Parathyroid adenoma (tissue), 2 donors: ENCODE measurements at regions not wholly inside any gene's neighbourhood (a gene's known extent, or its start where the extent isn't known, plus 50 kb on each side); places are given as distances from the start of the nearest gene placed in this dataset.

ENCODE experiments used
- H2AFZ ChIP-seq: fragments of 300-600 bp; sonication (generic); one replicate; pipeline ENCODE4 v1.7.0; 2017; ENCODE audit warnings: antibody characterized with exemption, mild to moderate bottlenecking
- H3K27ac ChIP-seq: fragments of 300-600 bp; sonication (generic); one replicate; pipeline ENCODE4 v1.7.0; 2017
- H3K27me3 ChIP-seq: fragments of 300-600 bp; sonication (generic); one replicate; pipeline ENCODE4 v1.7.0; 2017; ENCODE audit warnings: low read length; ENCODE audit not compliant: control insufficient read depth, insufficient read depth
- H3K36me3 ChIP-seq: fragments of 300-600 bp; sonication (generic); one replicate; pipeline ENCODE4 v1.7.0; 2017; ENCODE audit warnings: low read length; ENCODE audit not compliant: control insufficient read depth, insufficient read depth
- H3K4me1 ChIP-seq: fragments of 300-600 bp; sonication (generic); one replicate; pipeline ENCODE4 v1.7.0; 2017; ENCODE audit warnings: control low read depth
- H3K4me2 ChIP-seq: fragments of 300-600 bp; sonication (generic); one replicate; pipeline ENCODE4 v1.7.0; 2017; ENCODE audit warnings: low read length
- H3K4me3 ChIP-seq: fragments of 300-600 bp; sonication (generic); one replicate; pipeline ENCODE4 v1.7.0; 2017; ENCODE audit warnings: low read depth, low read length
- H3K79me2 ChIP-seq: fragments of 300-600 bp; sonication (generic); one replicate; pipeline ENCODE4 v1.7.0; 2017; ENCODE audit warnings: control low read depth
- H3K9ac ChIP-seq: fragments of 300-600 bp; sonication (generic); one replicate; pipeline ENCODE4 v1.7.0; 2017; ENCODE audit warnings: mild to moderate bottlenecking
- H3K9me3 ChIP-seq: fragments of 300-600 bp; sonication (generic); one replicate; pipeline ENCODE4 v1.7.0; 2017; ENCODE audit warnings: low read length; ENCODE audit not compliant: control insufficient read depth
- TF ChIP-seq, protein P1 (sequence below): fragments of 300-600 bp; sonication (generic); IDR thresholded peaks from one replicate; pipeline ENCODE4 v1.7.0; 2017; ENCODE audit warnings: antibody characterized with exemption, mild to moderate bottlenecking
- donor health status: primary hyperparathyroidism.

DNA sequence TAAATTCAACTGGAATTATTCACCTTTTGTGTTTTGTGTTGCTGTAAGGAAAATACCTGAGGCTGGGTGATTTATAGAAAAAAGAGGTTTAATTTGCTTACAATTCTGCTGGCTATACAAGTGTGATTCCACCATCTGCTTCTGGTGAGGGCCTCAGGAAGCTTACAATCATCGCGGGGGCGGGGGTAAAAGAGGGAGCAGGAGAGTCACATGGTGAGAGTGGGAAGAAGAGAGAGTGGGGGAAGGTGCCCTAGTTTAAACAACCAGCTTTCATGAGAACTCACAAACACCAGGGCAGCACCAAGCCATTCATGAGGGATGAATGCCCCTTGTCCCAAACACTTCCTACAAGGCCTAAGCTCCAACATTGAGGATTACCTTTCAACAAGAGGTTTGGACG lies 760.7 kb upstream of the PCDH9 start:
- TF ChIP-seq, protein P1, sequence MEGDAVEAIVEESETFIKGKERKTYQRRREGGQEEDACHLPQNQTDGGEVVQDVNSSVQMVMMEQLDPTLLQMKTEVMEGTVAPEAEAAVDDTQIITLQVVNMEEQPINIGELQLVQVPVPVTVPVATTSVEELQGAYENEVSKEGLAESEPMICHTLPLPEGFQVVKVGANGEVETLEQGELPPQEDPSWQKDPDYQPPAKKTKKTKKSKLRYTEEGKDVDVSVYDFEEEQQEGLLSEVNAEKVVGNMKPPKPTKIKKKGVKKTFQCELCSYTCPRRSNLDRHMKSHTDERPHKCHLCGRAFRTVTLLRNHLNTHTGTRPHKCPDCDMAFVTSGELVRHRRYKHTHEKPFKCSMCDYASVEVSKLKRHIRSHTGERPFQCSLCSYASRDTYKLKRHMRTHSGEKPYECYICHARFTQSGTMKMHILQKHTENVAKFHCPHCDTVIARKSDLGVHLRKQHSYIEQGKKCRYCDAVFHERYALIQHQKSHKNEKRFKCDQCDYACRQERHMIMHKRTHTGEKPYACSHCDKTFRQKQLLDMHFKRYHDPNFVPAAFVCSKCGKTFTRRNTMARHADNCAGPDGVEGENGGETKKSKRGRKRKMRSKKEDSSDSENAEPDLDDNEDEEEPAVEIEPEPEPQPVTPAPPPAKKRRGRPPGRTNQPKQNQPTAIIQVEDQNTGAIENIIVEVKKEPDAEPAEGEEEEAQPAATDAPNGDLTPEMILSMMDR, result no peak
- no peaks in the 10 kb centered on the region for H3K27me3 ChIP-seq
- no peaks in the 10 kb centered on the region for H3K36me3 ChIP-seq
- no peaks in the 10 kb centered on the region for H3K9me3 ChIP-seq
- no peak overlapping the region for H3K4me2 ChIP-seq
- H3K4me1 ChIP-seq, result no peaks in the 10 kb centered on the region
- no peak overlapping the region for H3K4me3 ChIP-seq
- H3K27ac ChIP-seq, result no peak overlapping the region
- no peak overlapping the region for H2AFZ ChIP-seq
- no peak overlapping the region for H3K9ac ChIP-seq
- no peaks in the 10 kb centered on the region for H3K79me2 ChIP-seq

DNA sequence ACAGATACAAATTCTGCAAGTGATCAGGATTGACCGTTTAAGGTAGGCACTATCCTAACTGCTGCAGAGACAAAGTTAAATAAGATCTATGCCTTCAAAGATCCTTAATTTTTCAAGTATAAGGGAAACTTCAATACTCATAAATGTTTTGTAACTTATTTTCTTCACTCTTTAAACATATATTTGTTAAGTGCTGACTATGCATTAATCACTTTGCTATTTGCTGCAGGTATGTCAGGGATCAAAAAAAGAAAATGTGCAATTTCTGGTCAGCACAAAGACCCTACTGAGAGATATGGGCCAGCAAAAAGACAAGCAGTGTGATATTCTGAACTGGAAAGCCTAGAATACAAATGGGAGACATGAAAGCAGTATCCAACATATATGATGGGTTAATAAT lies 756.1 kb upstream of the PCDH9 start:
- Histone ChIP-seq H3K36me3 (no peaks in the 10 kb centered on the region), H3K9ac (no peak overlapping the region), H3K4me1 (no peaks in the 10 kb centered on the region), H3K4me3 (no peak overlapping the region), H3K4me2 (no peak overlapping the region), H3K9me3 (no peaks in the 10 kb centered on the region), H3K27ac (no peak overlapping the region), H3K27me3 (no peaks in the 10 kb centered on the region), H2AFZ (no peak overlapping the region), H3K79me2 (no peaks in the 10 kb centered on the region)
- TF ChIP-seq, protein P1, result no peak

DNA sequence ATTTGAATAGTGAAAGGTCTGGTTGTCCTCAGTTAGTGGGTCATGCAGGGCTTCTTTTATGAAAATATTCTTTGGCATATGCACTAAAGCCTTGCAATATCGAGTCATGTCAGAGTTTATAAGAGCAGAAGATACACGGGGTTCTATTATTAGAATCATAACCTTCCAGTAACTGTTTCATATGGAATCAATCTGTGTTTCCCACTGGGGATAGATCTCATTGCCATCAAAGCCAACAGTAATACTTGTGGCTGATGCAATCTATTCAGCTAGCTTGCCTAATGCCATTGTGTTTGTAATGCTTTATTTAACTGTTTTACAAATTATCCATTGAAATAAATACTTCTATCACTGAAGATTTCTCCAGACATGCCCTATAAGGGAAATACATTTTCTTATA lies 746.9 kb upstream of the PCDH9 start:
- Histone ChIP-seq H3K4me3 (no peak overlapping the region), H3K79me2 (no peaks in the 10 kb centered on the region), H2AFZ (no peak overlapping the region), H3K4me2 (no peak overlapping the region), H3K9ac (no peak overlapping the region), H3K4me1 (no peaks in the 10 kb centered on the region), H3K9me3 (no peaks in the 10 kb centered on the region), H3K27ac (no peak overlapping the region), H3K36me3 (no peaks in the 10 kb centered on the region), H3K27me3 (no peaks in the 10 kb centered on the region)
- TF ChIP-seq, protein P1, result no peak

DNA sequence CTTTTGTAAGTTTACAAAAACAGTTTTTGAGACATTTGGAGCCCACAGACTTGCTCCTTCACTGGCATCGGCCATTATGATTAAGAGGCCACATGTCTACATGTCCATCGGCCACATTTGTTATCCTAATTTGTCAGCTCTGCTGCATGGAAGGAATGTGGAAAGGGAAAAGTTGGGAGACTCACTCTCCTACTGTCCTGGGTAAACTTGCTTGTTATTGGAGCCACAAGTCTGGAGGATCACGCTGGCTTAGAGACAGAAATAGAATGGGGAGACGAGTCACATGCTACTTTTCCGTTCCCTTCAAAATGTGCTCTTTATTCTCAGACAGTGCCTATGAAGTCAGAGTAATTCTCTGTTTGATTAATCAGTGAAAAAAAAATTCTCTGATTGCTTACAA lies 741.2 kb upstream of the PCDH9 start:
- Histone ChIP-seq H3K4me1 (no peaks in the 10 kb centered on the region), H3K4me3 (no peak overlapping the region), H2AFZ (no peak overlapping the region), H3K27ac (no peak overlapping the region), H3K9me3 (no peaks in the 10 kb centered on the region), H3K9ac (no peak overlapping the region), H3K4me2 (no peak overlapping the region), H3K79me2 (no peaks in the 10 kb centered on the region), H3K27me3 (no peaks in the 10 kb centered on the region), H3K36me3 (no peaks in the 10 kb centered on the region)
- TF ChIP-seq, protein P1, result no peak

DNA sequence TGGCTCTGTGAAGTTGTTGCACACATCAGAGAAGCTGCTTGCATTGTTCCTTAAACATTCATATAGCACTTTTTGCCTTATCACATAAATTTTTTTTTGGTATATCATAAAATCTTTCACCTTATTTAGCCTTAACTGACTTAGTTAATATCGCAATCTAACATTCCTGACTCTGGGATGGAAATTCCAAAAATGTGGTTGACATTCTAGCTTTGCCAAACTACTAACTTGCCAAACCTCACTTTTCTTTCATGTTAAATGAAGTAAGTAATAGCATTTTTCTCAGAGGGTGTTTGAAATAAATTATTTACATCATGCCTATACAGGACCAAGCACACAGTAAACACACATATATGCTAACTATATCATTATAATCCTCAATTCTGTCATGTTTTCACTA lies 736.9 kb upstream of the PCDH9 start:
- H3K27ac ChIP-seq, result no peak overlapping the region
- H3K9ac ChIP-seq, result no peak overlapping the region
- H3K9me3 ChIP-seq, result no peaks in the 10 kb centered on the region
- H3K36me3 ChIP-seq, result no peaks in the 10 kb centered on the region
- TF ChIP-seq, protein P1, result no peak
- H3K79me2 ChIP-seq, result no peaks in the 10 kb centered on the region
- no peaks in the 10 kb centered on the region for H3K4me1 ChIP-seq
- no peaks in the 10 kb centered on the region for H3K27me3 ChIP-seq
- no peak overlapping the region for H2AFZ ChIP-seq
- no peak overlapping the region for H3K4me3 ChIP-seq
- H3K4me2 ChIP-seq, result no peak overlapping the region
